ENCODE measurements at regions not wholly inside any gene's neighbourhood (a gene's known extent, or its start where the extent isn't known, plus 50 kb on each side); places are given as distances from the start of the nearest gene placed in this dataset.

- no peaks in the 10 kb centered on the region for H3K36me3 Mint-ChIP-seq (ENCODE audit: low read depth)
- TF ChIP-seq CTCF (IDR thresholded peaks at IDR 0.05; ENCODE audit: unreplicated experiment in 3 of 3), result no peak
- no peaks in the 10 kb centered on the region for H3K27me3 Mint-ChIP-seq (ENCODE audit: low read depth)
- H3K27ac Mint-ChIP-seq, result no peak overlapping the region
- no peak overlapping the region for H3K4me3 Mint-ChIP-seq
- no peaks in the 10 kb centered on the region for H3K4me1 Mint-ChIP-seq
- H3K9me3 Mint-ChIP-seq, result no peaks in the 10 kb centered on the region
Measured at GRCh38 chr4:32475710-32476109, 1755.5 kb downstream of the PCDH7 start.

- no peak for TF ChIP-seq CTCF (IDR thresholded peaks at IDR 0.05; ENCODE audit: unreplicated experiment in 3 of 3)
- Mint-ChIP-seq H3K27me3 (ENCODE audit: low read depth) (no peaks in the 10 kb centered on the region), H3K4me3 (no peak overlapping the region), H3K27ac (no peak overlapping the region), H3K9me3 (no peaks in the 10 kb centered on the region), H3K36me3 (ENCODE audit: low read depth) (no peaks in the 10 kb centered on the region), H3K4me1 (no peaks in the 10 kb centered on the region)
Measured at GRCh38 chr4:32477518-32477917, 1757.3 kb downstream of the PCDH7 start.

GRCh38 chr4:32485956-32486355 lies 1765.8 kb downstream of the PCDH7 start:
- TF ChIP-seq CTCF (IDR thresholded peaks at IDR 0.05; ENCODE audit: unreplicated experiment in 3 of 3), result no peak
- Mint-ChIP-seq H3K27me3 (ENCODE audit: low read depth) (no peaks in the 10 kb centered on the region), H3K36me3 (ENCODE audit: low read depth) (no peaks in the 10 kb centered on the region), H3K9me3 (peaks cover 5% of the 10 kb centered on the region), H3K4me1 (no peaks in the 10 kb centered on the region), H3K4me3 (no peak overlapping the region), H3K27ac (no peak overlapping the region)

GRCh38 chr4:32488690-32489089 lies 1768.5 kb downstream of the PCDH7 start:
- no peaks in the 10 kb centered on the region for H3K36me3 Mint-ChIP-seq (ENCODE audit: low read depth)
- TF ChIP-seq CTCF (IDR thresholded peaks at IDR 0.05; ENCODE audit: unreplicated experiment in 3 of 3), result no peak
- no peak overlapping the region for H3K27ac Mint-ChIP-seq
- H3K4me1 Mint-ChIP-seq, result no peaks in the 10 kb centered on the region
- H3K27me3 Mint-ChIP-seq (ENCODE audit: low read depth), result no peaks in the 10 kb centered on the region
- no peaks in the 10 kb centered on the region for H3K9me3 Mint-ChIP-seq
- no peak overlapping the region for H3K4me3 Mint-ChIP-seq

GRCh38 chr4:32499171-32499570 lies 1779.0 kb downstream of the PCDH7 start:
- TF ChIP-seq CTCF (IDR thresholded peaks at IDR 0.05; ENCODE audit: unreplicated experiment in 3 of 3), result no peak
- H3K27ac Mint-ChIP-seq, result peak overlapping the region; percentile 8 to 74 (median 32)
- H3K27me3 Mint-ChIP-seq (ENCODE audit: low read depth), result no peaks in the 10 kb centered on the region
- no peak overlapping the region for H3K4me3 Mint-ChIP-seq
- H3K4me1 Mint-ChIP-seq, result no peaks in the 10 kb centered on the region
- no peaks in the 10 kb centered on the region for H3K36me3 Mint-ChIP-seq (ENCODE audit: low read depth)
- H3K9me3 Mint-ChIP-seq, result peaks cover 9% of the 10 kb centered on the region

- H3K27ac Mint-ChIP-seq, result no peak overlapping the region
- peaks cover 9% of the 10 kb centered on the region for H3K9me3 Mint-ChIP-seq
- H3K4me3 Mint-ChIP-seq, result no peak overlapping the region
- no peaks in the 10 kb centered on the region for H3K27me3 Mint-ChIP-seq (ENCODE audit: low read depth)
- no peak for TF ChIP-seq CTCF (IDR thresholded peaks at IDR 0.05; ENCODE audit: unreplicated experiment in 3 of 3)
- no peaks in the 10 kb centered on the region for H3K4me1 Mint-ChIP-seq
- H3K36me3 Mint-ChIP-seq (ENCODE audit: low read depth), result no peaks in the 10 kb centered on the region
Measured at GRCh38 chr4:32503241-32503640, 1783.1 kb downstream of the PCDH7 start.

Measured in nephron (organoid).